Astrocyte (in vitro differentiated cells and primary cell): ENCODE measurements at regions not wholly inside any gene's neighbourhood (a gene's known extent, or its start where the extent isn't known, plus 50 kb on each side); places are given as distances from the start of the nearest gene placed in this dataset.

ENCODE experiments used
- DNase-seq: peaks from one replicate; pipeline ENCODE4 v3.0.0-alpha.2; 2010; ENCODE audit warnings: low read depth
- FAIRE-seq: peaks from 2 replicates; lab custom pipeline; 2011; peaks lifted over from hg19 to GRCh38; lab: Jason Lieb, UNC
- H2AFZ ChIP-seq: 2 replicates; pipeline ENCODE4 v1.6.0; 2012; ENCODE audit warnings: low read depth, low read length, inconsistent platforms
- H3K27ac ChIP-seq: 2 replicates; pipeline ENCODE4 v1.5.1; 2011; ENCODE audit warnings: low read depth, low read length, inconsistent platforms
- H3K27me3 ChIP-seq: 2 replicates; pipeline ENCODE4 v1.6.0; 2011; ENCODE audit warnings: low read length, inconsistent platforms; ENCODE audit not compliant: insufficient read depth
- H3K36me3 ChIP-seq: 2 replicates; pipeline ENCODE4 v1.5.1; 2011; ENCODE audit warnings: low read length, inconsistent platforms; ENCODE audit not compliant: insufficient read depth
- H3K4me1 ChIP-seq: 2 replicates; pipeline ENCODE4 v1.5.1; 2011; ENCODE audit warnings: low read length, inconsistent platforms; ENCODE audit not compliant: insufficient read depth
- H3K4me2 ChIP-seq: 2 replicates; pipeline ENCODE4 v1.6.0; 2012; ENCODE audit warnings: low read length, inconsistent platforms
- H3K4me3 ChIP-seq: 2 replicates; pipeline ENCODE4 v1.5.1; 2011; ENCODE audit warnings: low read depth, mild to moderate bottlenecking, low read length, inconsistent platforms; ENCODE audit not compliant: insufficient read depth
- H3K79me2 ChIP-seq: 2 replicates; pipeline ENCODE4 v1.6.0; 2012; ENCODE audit warnings: mild to moderate bottlenecking, low read length, inconsistent platforms; ENCODE audit not compliant: insufficient read depth
- H3K9ac ChIP-seq: 2 replicates; pipeline ENCODE4 v1.6.0; 2012; ENCODE audit warnings: mild to moderate bottlenecking, low read length, inconsistent platforms
- H3K9me3 ChIP-seq: 2 replicates; pipeline ENCODE4 v1.5.1; 2012; ENCODE audit warnings: low read depth, mild to moderate bottlenecking, low read length, inconsistent platforms; ENCODE audit not compliant: insufficient read depth
- H4K20me1 ChIP-seq: 2 replicates; pipeline ENCODE4 v1.6.0; 2012; ENCODE audit warnings: low read length, inconsistent platforms; ENCODE audit not compliant: insufficient read depth
- H3K27ac Mint-ChIP-seq: one replicate; pipeline ENCODE4 v1.8.0; 2021; ENCODE audit warnings: mild to moderate bottlenecking, mixed read lengths; ENCODE audit not compliant: unreplicated experiment
- H3K27me3 Mint-ChIP-seq: one replicate; pipeline ENCODE4 v1.8.0; 2021; ENCODE audit warnings: low read depth, mixed read lengths; ENCODE audit not compliant: unreplicated experiment
- H3K36me3 Mint-ChIP-seq: one replicate; pipeline ENCODE4 v1.8.0; 2021; ENCODE audit warnings: low read depth, mixed read lengths; ENCODE audit not compliant: unreplicated experiment
- H3K4me1 Mint-ChIP-seq: one replicate; pipeline ENCODE4 v1.8.0; 2021; ENCODE audit warnings: low read depth, mixed read lengths; ENCODE audit not compliant: unreplicated experiment
- H3K4me3 Mint-ChIP-seq: one replicate; pipeline ENCODE4 v1.8.0; 2021; ENCODE audit warnings: mild to moderate bottlenecking, moderate library complexity, mixed read lengths; ENCODE audit not compliant: unreplicated experiment
- H3K9me3 Mint-ChIP-seq: one replicate; pipeline ENCODE4 v1.8.0; 2021; ENCODE audit warnings: mild to moderate bottlenecking, mixed read lengths; ENCODE audit not compliant: unreplicated experiment
- CTCF ChIP-seq: IDR thresholded peaks from 2 replicates; pipeline ENCODE4 v1.5.1; 2011; ENCODE audit warnings: low read depth, mild to moderate bottlenecking, inconsistent platforms, low read length, moderate library complexity; ENCODE audit not compliant: insufficient read depth
- EZH2 ChIP-seq: IDR thresholded peaks from 2 replicates; pipeline ENCODE4 v1.6.1; 2012; ENCODE audit warnings: mild to moderate bottlenecking, low read length, inconsistent platforms; ENCODE audit not compliant: insufficient read depth

- no peaks in the 10 kb centered on the region for H3K36me3 ChIP-seq
- H4K20me1 ChIP-seq, result no peaks in the 10 kb centered on the region
- H3K4me3 ChIP-seq, result no peak overlapping the region
- Mint-ChIP-seq H3K27me3 (no peaks in the 10 kb centered on the region), H3K36me3 (no peaks in the 10 kb centered on the region), H3K4me1 (no peaks in the 10 kb centered on the region), H3K27ac (no peak overlapping the region), H3K9me3 (no peaks in the 10 kb centered on the region), H3K4me3 (no peak overlapping the region)
- no peaks in the 10 kb centered on the region for H3K9me3 ChIP-seq
- H2AFZ ChIP-seq, result no peak overlapping the region
- TF ChIP-seq EZH2 (no peak), CTCF (no peak)
- no peak overlapping the region for H3K9ac ChIP-seq
- H3K4me2 ChIP-seq, result no peak overlapping the region
- H3K79me2 ChIP-seq, result no peaks in the 10 kb centered on the region
- H3K27ac ChIP-seq, result no peak overlapping the region
- peaks cover under 1% of the 10 kb centered on the region for H3K4me1 ChIP-seq
- no peaks in the 10 kb centered on the region for H3K27me3 ChIP-seq
- DNase-seq (no peak), FAIRE-seq (no peak)
These were observed 962.4 kb upstream of the SOX9 start for GRCh38 chr17:71158437-71158836.

GRCh38 chr17:71163121-71163812, 957.6 kb upstream of the SOX9 start:
- no peak overlapping the region for H2AFZ ChIP-seq
- Mint-ChIP-seq H3K36me3 (no peaks in the 10 kb centered on the region), H3K27me3 (no peaks in the 10 kb centered on the region), H3K4me3 (no peak overlapping the region), H3K4me1 (no peaks in the 10 kb centered on the region), H3K27ac (no peak overlapping the region), H3K9me3 (peaks cover 2% of the 10 kb centered on the region)
- no peaks in the 10 kb centered on the region for H3K27me3 ChIP-seq
- H3K27ac ChIP-seq, result no peak overlapping the region
- peaks cover 5% of the 10 kb centered on the region for H3K4me1 ChIP-seq
- DNase-seq (peak; percentile 84), FAIRE-seq (no peak)
- H3K9me3 ChIP-seq, result no peaks in the 10 kb centered on the region
- no peaks in the 10 kb centered on the region for H3K36me3 ChIP-seq
- TF ChIP-seq CTCF, result no peak
- no peak for TF ChIP-seq EZH2
- no peaks in the 10 kb centered on the region for H3K79me2 ChIP-seq
- H3K4me3 ChIP-seq, result no peak overlapping the region
- H3K4me2 ChIP-seq, result peak overlapping the region; percentile 54
- no peaks in the 10 kb centered on the region for H4K20me1 ChIP-seq
- H3K9ac ChIP-seq, result no peak overlapping the region

- Histone ChIP-seq H3K4me1 (peaks cover 5% of the 10 kb centered on the region), H3K9ac (no peak overlapping the region), H3K9me3 (no peaks in the 10 kb centered on the region), H2AFZ (no peak overlapping the region), H3K27ac (no peak overlapping the region), H3K4me3 (no peak overlapping the region), H3K4me2 (peak overlapping the region; percentile 54), H3K36me3 (no peaks in the 10 kb centered on the region), H3K79me2 (no peaks in the 10 kb centered on the region), H3K27me3 (no peaks in the 10 kb centered on the region), H4K20me1 (no peaks in the 10 kb centered on the region)
- H3K36me3 Mint-ChIP-seq, result no peaks in the 10 kb centered on the region
- no peak for DNase-seq
- no peaks in the 10 kb centered on the region for H3K27me3 Mint-ChIP-seq
- peaks cover 2% of the 10 kb centered on the region for H3K9me3 Mint-ChIP-seq
- no peak overlapping the region for H3K27ac Mint-ChIP-seq
- H3K4me3 Mint-ChIP-seq, result no peak overlapping the region
- TF ChIP-seq CTCF (no peak), EZH2 (no peak)
- no peak for FAIRE-seq
- no peaks in the 10 kb centered on the region for H3K4me1 Mint-ChIP-seq
These were observed 957.1 kb upstream of the SOX9 start for GRCh38 chr17:71163813-71164122.
